ENCODE measurements at regions not wholly inside any gene's neighbourhood (a gene's known extent, or its start where the extent isn't known, plus 50 kb on each side); places are given as distances from the start of the nearest gene placed in this dataset.

- no TSS peak for BruUV-seq (replicated peaks)
- Mint-ChIP-seq H3K27me3 (ENCODE audit: unreplicated experiment) (no peaks in the 10 kb centered on the region), H3K4me3 (ENCODE audit: low read depth, unreplicated experiment) (no peak overlapping the region), H3K9me3 (ENCODE audit: low read depth, unreplicated experiment) (peaks cover 22% of the 10 kb centered on the region), H3K4me1 (ENCODE audit: low read depth, unreplicated experiment) (no peaks in the 10 kb centered on the region), H3K36me3 (ENCODE audit: insufficient read depth, unreplicated experiment) (no peaks in the 10 kb centered on the region), H3K27ac (ENCODE audit: unreplicated experiment) (no peak overlapping the region)
- CTCF ChIA-PET: no interaction called here
- no peak for DNase-seq
- TF ChIP-seq CTCF (IDR thresholded peaks at IDR 0.05; ENCODE audit: unreplicated experiment): no peak
- intact Hi-C loops (cut with micrococcal nuclease; ENCODE audit: unreplicated experiment): no loop called here
Measured at GRCh38 chr5:118006219-118006618, 982.1 kb downstream of the DTWD2 start.

GRCh38 chr5:117999939-118000549 lies 988.3 kb downstream of the DTWD2 start:
- H3K9me3 Mint-ChIP-seq (ENCODE audit: low read depth, unreplicated experiment): peaks cover 32% of the 10 kb centered on the region
- no peak for DNase-seq
- CTCF ChIA-PET: interaction anchor here (0.6 kb wide), 1 partner anchor 196 kb away, joined by 3 read pairs; no protein-coding TSS in a partner anchor

GRCh38 chr5:117982691-117983090 lies 1005.7 kb downstream of the DTWD2 start:
- H3K4me3 Mint-ChIP-seq (ENCODE audit: low read depth, unreplicated experiment): no peak overlapping the region
- CTCF ChIA-PET: no interaction called here
- no peaks in the 10 kb centered on the region for H3K4me1 Mint-ChIP-seq (ENCODE audit: low read depth, unreplicated experiment)
- no peaks in the 10 kb centered on the region for H3K27me3 Mint-ChIP-seq (ENCODE audit: unreplicated experiment)
- H3K9me3 Mint-ChIP-seq (ENCODE audit: low read depth, unreplicated experiment): peaks cover 16% of the 10 kb centered on the region
- intact Hi-C loops (cut with micrococcal nuclease; ENCODE audit: unreplicated experiment): no loop called here
- no peaks in the 10 kb centered on the region for H3K36me3 Mint-ChIP-seq (ENCODE audit: insufficient read depth, unreplicated experiment)
- no peak for DNase-seq
- no peak for TF ChIP-seq CTCF (IDR thresholded peaks at IDR 0.05; ENCODE audit: unreplicated experiment)
- BruUV-seq (replicated peaks): no TSS peak
- no peak overlapping the region for H3K27ac Mint-ChIP-seq (ENCODE audit: unreplicated experiment)

More at GRCh38 chr5:117999939-118000549, 988.3 kb downstream of the DTWD2 start:
- intact Hi-C loops (cut with micrococcal nuclease; ENCODE audit: unreplicated experiment): no loop called here
- Mint-ChIP-seq H3K36me3 (ENCODE audit: insufficient read depth, unreplicated experiment) (no peaks in the 10 kb centered on the region), H3K4me1 (ENCODE audit: low read depth, unreplicated experiment) (no peaks in the 10 kb centered on the region), H3K4me3 (ENCODE audit: low read depth, unreplicated experiment) (no peak overlapping the region), H3K27ac (ENCODE audit: unreplicated experiment) (no peak overlapping the region), H3K27me3 (ENCODE audit: unreplicated experiment) (no peaks in the 10 kb centered on the region)
- no TSS peak for BruUV-seq (replicated peaks)
- no peak for TF ChIP-seq CTCF (IDR thresholded peaks at IDR 0.05; ENCODE audit: unreplicated experiment)

GRCh38 chr5:117973785-117974184 lies 1014.6 kb downstream of the DTWD2 start:
- no peak overlapping the region for H3K4me3 Mint-ChIP-seq (ENCODE audit: low read depth, unreplicated experiment)
- CTCF ChIA-PET: no interaction called here
- no peaks in the 10 kb centered on the region for H3K36me3 Mint-ChIP-seq (ENCODE audit: insufficient read depth, unreplicated experiment)
- no peaks in the 10 kb centered on the region for H3K27me3 Mint-ChIP-seq (ENCODE audit: unreplicated experiment)
- no peak overlapping the region for H3K27ac Mint-ChIP-seq (ENCODE audit: unreplicated experiment)
- no TSS peak for BruUV-seq (replicated peaks)
- peaks cover 34% of the 10 kb centered on the region for H3K9me3 Mint-ChIP-seq (ENCODE audit: low read depth, unreplicated experiment)
- intact Hi-C loops (cut with micrococcal nuclease; ENCODE audit: unreplicated experiment): no loop called here
- DNase-seq: no peak
- no peaks in the 10 kb centered on the region for H3K4me1 Mint-ChIP-seq (ENCODE audit: low read depth, unreplicated experiment)
- TF ChIP-seq CTCF (IDR thresholded peaks at IDR 0.05; ENCODE audit: unreplicated experiment): no peak
